Gastroesophageal sphincter (tissue), 3 donors: ENCODE measurements at regions not wholly inside any gene's neighbourhood (a gene's known extent, or its start where the extent isn't known, plus 50 kb on each side); places are given as distances from the start of the nearest gene placed in this dataset.

Experiments used
- CTCF ChIP-seq, 4 experiments: fragments of 200-600 bp in 2 of 4; fragments of 450-650 bp in 2 of 4; sonication (generic) in 1 of 4; IDR thresholded peaks; one replicate each; pipeline ENCODE4 v1.5.1; 2017 to 2019; ENCODE audit warnings: antibody characterized with exemption in 4 of 4, mild to moderate bottlenecking in 2 of 4, moderate library complexity in 2 of 4
- EP300 ChIP-seq: sonication (generic); formaldehyde crosslinking; IDR thresholded peaks from one replicate; pipeline ENCODE4 v1.6.1; 2017; ENCODE audit warnings: antibody characterized with exemption, mild to moderate bottlenecking
- POLR2AphosphoS5 ChIP-seq: sonication (generic); formaldehyde crosslinking; IDR thresholded peaks from one replicate; pipeline ENCODE4 v1.6.1; 2017; ENCODE audit warnings: antibody characterized with exemption

GRCh38 chr6:113755449-113756289 lies 101.5 kb upstream of the MARCKS start:
- TF ChIP-seq CTCF (IDR thresholded peaks at IDR 0.05) (no peak), POLR2AphosphoS5 (no peak), EP300 (no peak)
